WTC11 (cell line): ENCODE measurements at regions not wholly inside any gene's neighbourhood (a gene's known extent, or its start where the extent isn't known, plus 50 kb on each side); places are given as distances from the start of the nearest gene placed in this dataset.

Experiments used
- GTF2I ChIP-seq: fragments of 250-450 bp; sonication (Bioruptor Pico); conservative IDR thresholded peaks from 2 replicates; pipeline ENCODE4 v1.4.0; 2021; ENCODE audit warnings: mild to moderate bottlenecking
- JUN ChIP-seq: sonication (generic); formaldehyde crosslinking; IDR thresholded peaks from 2 replicates; pipeline ENCODE4 v1.8.0; 2023; ENCODE audit warnings: mild to moderate bottlenecking, missing genetic modification reagents
- KAT7 ChIP-seq: sonication (generic); formaldehyde crosslinking; IDR thresholded peaks from 2 replicates; pipeline ENCODE4 v1.8.1; 2023; ENCODE audit warnings: missing genetic modification reagents, mild to moderate bottlenecking, borderline replicate concordance
- MAX ChIP-seq: sonication (generic); formaldehyde crosslinking; IDR thresholded peaks from 2 replicates; pipeline ENCODE4 v1.8.0; 2022; ENCODE audit warnings: mild to moderate bottlenecking, missing genetic modification reagents
- MXD4 ChIP-seq: fragments of 250-450 bp; sonication (Bioruptor Pico); IDR thresholded peaks from 2 replicates; pipeline ENCODE4 v1.8.0; 2021; ENCODE audit warnings: mild to moderate bottlenecking, moderate library complexity, borderline replicate concordance
- NFYB ChIP-seq: sonication (generic); formaldehyde crosslinking; conservative IDR thresholded peaks from 2 replicates; pipeline ENCODE4 v1.8.0; 2022; ENCODE audit warnings: low read depth, missing genetic modification reagents
- NR2C2 ChIP-seq: sonication (generic); formaldehyde crosslinking; IDR thresholded peaks from 2 replicates; pipeline ENCODE4 v1.8.0; 2022; ENCODE audit warnings: mild to moderate bottlenecking, missing genetic modification reagents
- SP1 ChIP-seq: sonication (generic); formaldehyde crosslinking; conservative IDR thresholded peaks from 2 replicates; pipeline ENCODE4 v1.8.1; 2022; ENCODE audit warnings: missing genetic modification reagents
- TEAD1 ChIP-seq: sonication (generic); formaldehyde crosslinking; IDR thresholded peaks from 2 replicates; pipeline ENCODE4 v1.8.0; 2022; ENCODE audit warnings: mild to moderate bottlenecking, missing genetic modification reagents
- USF2 ChIP-seq: sonication (generic); formaldehyde crosslinking; IDR thresholded peaks from 2 replicates; pipeline ENCODE4 v1.8.1; 2023; ENCODE audit warnings: mild to moderate bottlenecking, missing genetic modification reagents, moderate library complexity
- ZBTB21 ChIP-seq: sonication (generic); formaldehyde crosslinking; IDR thresholded peaks from 2 replicates; pipeline ENCODE4 v1.8.1; 2023; ENCODE audit warnings: mild to moderate bottlenecking, missing genetic modification reagents, borderline replicate concordance
- ZNF263 ChIP-seq: sonication (generic); formaldehyde crosslinking; IDR thresholded peaks from 2 replicates; pipeline ENCODE4 v1.8.1; 2022; ENCODE audit warnings: low read depth, mild to moderate bottlenecking, moderate library complexity, missing genetic modification reagents
- TF ChIP-seq, protein P1 (sequence below): fragments of 200-600 bp; IDR thresholded peaks from 2 replicates; pipeline ENCODE4 v1.8.0; 2022; ENCODE audit warnings: antibody characterized with exemption

- TF ChIP-seq NR2C2 (CRISPR knock-in tag) (no peak), ZBTB21 (no peak), NFYB (CRISPR knock-in tag) (no peak), ZNF263 (CRISPR knock-in tag) (no peak), GTF2I (CRISPR knock-in tag) (no peak), JUN (no peak), TEAD1 (CRISPR knock-in tag) (no peak), MXD4 (CRISPR knock-in tag) (no peak), MAX (CRISPR knock-in tag) (no peak), SP1 (CRISPR knock-in tag) (no peak), KAT7 (CRISPR knock-in tag) (no peak), USF2 (CRISPR knock-in tag) (no peak)
- TF ChIP-seq, protein P1, sequence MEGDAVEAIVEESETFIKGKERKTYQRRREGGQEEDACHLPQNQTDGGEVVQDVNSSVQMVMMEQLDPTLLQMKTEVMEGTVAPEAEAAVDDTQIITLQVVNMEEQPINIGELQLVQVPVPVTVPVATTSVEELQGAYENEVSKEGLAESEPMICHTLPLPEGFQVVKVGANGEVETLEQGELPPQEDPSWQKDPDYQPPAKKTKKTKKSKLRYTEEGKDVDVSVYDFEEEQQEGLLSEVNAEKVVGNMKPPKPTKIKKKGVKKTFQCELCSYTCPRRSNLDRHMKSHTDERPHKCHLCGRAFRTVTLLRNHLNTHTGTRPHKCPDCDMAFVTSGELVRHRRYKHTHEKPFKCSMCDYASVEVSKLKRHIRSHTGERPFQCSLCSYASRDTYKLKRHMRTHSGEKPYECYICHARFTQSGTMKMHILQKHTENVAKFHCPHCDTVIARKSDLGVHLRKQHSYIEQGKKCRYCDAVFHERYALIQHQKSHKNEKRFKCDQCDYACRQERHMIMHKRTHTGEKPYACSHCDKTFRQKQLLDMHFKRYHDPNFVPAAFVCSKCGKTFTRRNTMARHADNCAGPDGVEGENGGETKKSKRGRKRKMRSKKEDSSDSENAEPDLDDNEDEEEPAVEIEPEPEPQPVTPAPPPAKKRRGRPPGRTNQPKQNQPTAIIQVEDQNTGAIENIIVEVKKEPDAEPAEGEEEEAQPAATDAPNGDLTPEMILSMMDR: no peak
Measured at GRCh38 chr3:164779816-164780215, 298.5 kb downstream of the SI start.
